Cardiac muscle cell (in vitro differentiated cells and primary cell): ENCODE measurements at regions not wholly inside any gene's neighbourhood (a gene's known extent, or its start where the extent isn't known, plus 50 kb on each side); places are given as distances from the start of the nearest gene placed in this dataset.

Experiments used
- DNase-seq, 2 donors: peaks; one replicate each; pipeline versions ENCODE4 v3.0.0 to v3.0.0-alpha.2; 2010 to 2017; ENCODE audit warnings: low read depth in 1 of 2, low spot score in 1 of 2
- H3K27ac ChIP-seq: fragments of 200-600 bp; sonication (generic); 2 replicates; pipeline ENCODE4 v1.5.1; 2016
- H3K27me3 ChIP-seq: fragments of 200-600 bp; sonication (generic); 2 replicates; pipeline ENCODE4 v1.6.0; 2016; ENCODE audit warnings: control low read depth
- H3K36me3 ChIP-seq: fragments of 200-600 bp; sonication (generic); 2 replicates; pipeline ENCODE4 v1.5.1; 2016; ENCODE audit warnings: control low read depth
- H3K4me1 ChIP-seq: fragments of 200-600 bp; sonication (generic); 2 replicates; pipeline ENCODE4 v1.8.1; 2017; ENCODE audit warnings: low read depth, mild to moderate bottlenecking, mixed run types
- H3K4me3 ChIP-seq: fragments of 200-600 bp; sonication (generic); 2 replicates; pipeline ENCODE4 v1.5.1; 2016; ENCODE audit warnings: mild to moderate bottlenecking
- H3K9me3 ChIP-seq: fragments of 200-600 bp; sonication (generic); 2 replicates; pipeline ENCODE4 v1.5.1; 2017; ENCODE audit warnings: low read depth, mild to moderate bottlenecking, control low read depth
- TF ChIP-seq, protein P1 (sequence below): IDR thresholded peaks from 2 replicates; pipeline ENCODE4 v1.5.1; 2012; ENCODE audit warnings: low read depth, mild to moderate bottlenecking, low read length

DNA sequence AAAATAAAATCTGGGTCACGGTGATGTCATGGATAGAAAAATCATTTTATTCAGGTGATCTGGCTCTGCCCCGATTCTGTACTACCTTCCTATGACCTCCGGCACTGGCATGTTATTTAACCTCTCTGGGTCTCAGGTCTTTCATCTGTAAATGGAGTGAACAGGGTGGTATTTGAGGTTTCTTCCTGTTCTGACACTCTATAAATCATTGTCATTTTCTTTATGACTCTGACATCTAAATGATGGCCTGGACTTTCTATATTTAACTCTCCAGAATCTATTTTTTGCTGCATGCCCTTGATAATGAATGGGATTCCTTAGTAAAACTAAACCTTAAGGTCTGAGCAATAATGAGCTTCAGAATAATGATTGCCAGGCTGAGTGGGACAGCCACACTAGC, 422.0 kb upstream of the CNKSR2 start:
- TF ChIP-seq, protein P1, sequence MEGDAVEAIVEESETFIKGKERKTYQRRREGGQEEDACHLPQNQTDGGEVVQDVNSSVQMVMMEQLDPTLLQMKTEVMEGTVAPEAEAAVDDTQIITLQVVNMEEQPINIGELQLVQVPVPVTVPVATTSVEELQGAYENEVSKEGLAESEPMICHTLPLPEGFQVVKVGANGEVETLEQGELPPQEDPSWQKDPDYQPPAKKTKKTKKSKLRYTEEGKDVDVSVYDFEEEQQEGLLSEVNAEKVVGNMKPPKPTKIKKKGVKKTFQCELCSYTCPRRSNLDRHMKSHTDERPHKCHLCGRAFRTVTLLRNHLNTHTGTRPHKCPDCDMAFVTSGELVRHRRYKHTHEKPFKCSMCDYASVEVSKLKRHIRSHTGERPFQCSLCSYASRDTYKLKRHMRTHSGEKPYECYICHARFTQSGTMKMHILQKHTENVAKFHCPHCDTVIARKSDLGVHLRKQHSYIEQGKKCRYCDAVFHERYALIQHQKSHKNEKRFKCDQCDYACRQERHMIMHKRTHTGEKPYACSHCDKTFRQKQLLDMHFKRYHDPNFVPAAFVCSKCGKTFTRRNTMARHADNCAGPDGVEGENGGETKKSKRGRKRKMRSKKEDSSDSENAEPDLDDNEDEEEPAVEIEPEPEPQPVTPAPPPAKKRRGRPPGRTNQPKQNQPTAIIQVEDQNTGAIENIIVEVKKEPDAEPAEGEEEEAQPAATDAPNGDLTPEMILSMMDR: no peak
- DNase-seq: no peak
- no peaks in the 10 kb centered on the region for H3K9me3 ChIP-seq
- no peaks in the 10 kb centered on the region for H3K4me1 ChIP-seq
- no peaks in the 10 kb centered on the region for H3K27me3 ChIP-seq
- H3K36me3 ChIP-seq: no peaks in the 10 kb centered on the region
- no peak overlapping the region for H3K27ac ChIP-seq
- H3K4me3 ChIP-seq: no peak overlapping the region

DNA sequence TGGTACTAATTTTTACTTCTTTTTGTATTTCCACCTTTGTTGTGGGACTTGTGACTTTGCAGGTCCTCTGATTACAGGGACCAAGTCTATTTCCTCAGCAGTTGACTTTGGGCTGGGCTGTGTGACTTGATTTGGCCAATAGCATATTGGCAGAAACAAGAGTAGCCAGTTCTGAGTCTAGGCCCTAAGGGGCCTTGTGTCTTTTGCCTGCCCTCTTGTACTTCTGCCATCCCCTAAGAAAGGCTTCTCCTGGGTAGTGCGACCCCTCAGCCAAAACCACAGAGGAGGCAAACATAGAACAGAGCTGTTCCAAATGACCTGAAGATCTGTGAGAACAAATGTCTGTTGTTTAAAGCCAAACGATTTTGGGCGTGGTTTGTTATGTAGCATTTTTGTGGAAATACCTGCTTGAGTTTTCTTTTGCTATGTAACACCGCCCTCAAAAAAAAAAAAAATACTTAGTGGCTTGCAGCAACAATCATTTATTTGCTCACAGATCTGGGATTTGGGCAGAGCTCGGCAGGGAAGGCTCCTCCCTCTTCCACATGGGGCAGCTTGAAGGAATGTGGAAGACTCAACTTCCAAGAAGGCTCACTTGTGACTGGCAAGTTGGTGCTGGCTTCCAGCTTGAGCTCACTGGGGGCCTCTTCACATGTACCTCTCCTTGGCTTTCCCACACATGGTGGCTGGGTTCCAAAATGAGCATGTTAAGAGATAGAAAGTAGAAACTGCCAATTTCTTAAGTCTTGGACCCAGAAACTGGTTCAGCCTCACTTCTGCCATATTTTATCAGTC, 423.0 kb upstream of the CNKSR2 start:
- DNase-seq: no peak
- no peaks in the 10 kb centered on the region for H3K9me3 ChIP-seq
- no peaks in the 10 kb centered on the region for H3K36me3 ChIP-seq
- TF ChIP-seq, protein P1: no peak
- H3K4me1 ChIP-seq: no peaks in the 10 kb centered on the region
- no peak overlapping the region for H3K27ac ChIP-seq
- no peak overlapping the region for H3K4me3 ChIP-seq
- no peaks in the 10 kb centered on the region for H3K27me3 ChIP-seq

DNA sequence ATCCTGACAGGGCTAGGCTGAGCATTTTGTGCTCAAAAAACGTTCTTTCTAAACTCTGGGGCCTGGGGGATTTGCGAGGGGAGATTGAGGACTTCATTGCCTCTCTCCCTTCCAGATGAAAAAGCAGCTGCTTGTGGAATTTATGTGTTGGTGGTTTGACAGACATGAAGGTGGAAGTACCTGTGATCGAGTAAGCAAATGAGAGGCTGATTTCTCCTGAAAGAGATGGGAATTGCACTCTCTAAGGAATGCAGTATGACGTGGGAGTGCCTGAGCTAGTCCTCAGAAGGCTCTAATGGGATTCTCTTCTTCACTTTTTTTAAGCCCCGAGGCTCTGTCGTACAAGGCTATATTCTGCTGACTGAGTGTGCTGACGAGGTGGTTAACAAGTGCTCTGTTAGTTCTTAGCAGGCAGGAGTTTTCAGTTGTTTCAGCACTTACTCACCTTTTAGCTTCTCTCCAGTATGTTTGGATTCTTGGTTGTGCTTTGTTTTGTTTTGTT, 426.8 kb upstream of the CNKSR2 start:
- H3K9me3 ChIP-seq: no peaks in the 10 kb centered on the region
- H3K36me3 ChIP-seq: no peaks in the 10 kb centered on the region
- TF ChIP-seq, protein P1: no peak
- no peaks in the 10 kb centered on the region for H3K27me3 ChIP-seq
- no peaks in the 10 kb centered on the region for H3K4me1 ChIP-seq
- no peak overlapping the region for H3K27ac ChIP-seq
- H3K4me3 ChIP-seq: no peak overlapping the region
- peak in 1 of 2 donors; percentile 5 for DNase-seq

DNA sequence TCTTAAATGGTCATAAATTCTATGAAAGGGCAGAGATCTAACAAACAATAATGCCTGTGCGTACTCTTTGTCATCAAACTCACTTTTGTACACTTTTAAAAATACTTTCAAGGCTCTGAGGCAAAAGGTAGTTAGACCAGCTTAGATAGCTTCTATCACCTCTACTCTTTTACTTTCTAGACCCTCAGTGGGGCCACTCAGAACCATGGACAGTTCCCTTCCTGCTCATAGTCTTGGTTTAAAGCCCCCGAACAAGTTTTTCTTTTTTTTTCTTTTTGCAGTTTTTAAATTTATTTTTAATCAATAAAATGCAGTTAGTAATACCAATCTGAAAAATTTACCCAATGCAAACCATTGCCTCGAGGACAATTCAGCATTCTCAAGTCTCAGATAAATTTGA, 460.5 kb upstream of the CNKSR2 start:
- Histone ChIP-seq H3K4me3 (no peak overlapping the region), H3K4me1 (no peaks in the 10 kb centered on the region), H3K27ac (no peak overlapping the region), H3K36me3 (no peaks in the 10 kb centered on the region), H3K27me3 (no peaks in the 10 kb centered on the region), H3K9me3 (no peaks in the 10 kb centered on the region)
- TF ChIP-seq, protein P1: no peak
- DNase-seq: peak in 1 of 2 donors; percentile 65

DNA sequence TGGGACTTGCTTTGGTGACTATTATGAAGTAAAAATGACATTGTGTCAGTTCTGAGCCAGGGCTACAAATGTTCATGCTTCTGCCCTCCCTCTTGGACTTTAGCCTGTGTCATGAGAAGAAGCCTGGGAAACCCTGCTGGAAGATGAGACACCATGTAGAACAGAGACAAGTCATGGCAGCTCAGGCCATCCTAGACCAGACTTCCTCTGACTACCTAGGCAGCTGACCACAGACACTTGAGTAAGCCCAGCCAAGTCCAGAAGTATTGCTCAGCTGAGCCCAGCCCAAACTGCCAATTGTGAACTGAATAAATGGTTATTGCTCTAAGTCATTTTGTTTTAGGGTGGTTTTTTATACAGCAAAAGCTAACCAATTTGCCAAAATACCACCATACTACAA, 467.6 kb upstream of the CNKSR2 start:
- DNase-seq: no peak
- TF ChIP-seq, protein P1: no peak
- H3K27ac ChIP-seq: no peak overlapping the region

More for the DNA sequence above, 467.6 kb upstream of the CNKSR2 start:
- Histone ChIP-seq H3K4me1 (no peaks in the 10 kb centered on the region), H3K4me3 (no peak overlapping the region), H3K27me3 (no peaks in the 10 kb centered on the region), H3K36me3 (no peaks in the 10 kb centered on the region), H3K9me3 (no peaks in the 10 kb centered on the region)
